ENCODE measurements at regions not wholly inside any gene's neighbourhood (a gene's known extent, or its start where the extent isn't known, plus 50 kb on each side); places are given as distances from the start of the nearest gene placed in this dataset.

GRCh38 chr5:62199792-62200716, 106.0 kb upstream of the KIF2A start:
- no peaks in the 10 kb centered on the region for H3K9me3 ChIP-seq
- no peak overlapping the region for H3K4me3 ChIP-seq (ENCODE audit: low read depth in 1 of 2, low read length in 1 of 2)
- no peaks in the 10 kb centered on the region for H3K36me3 ChIP-seq
- TF ChIP-seq CTCF (IDR thresholded peaks at IDR 0.05), result no peak
- H3K27ac ChIP-seq, result no peak overlapping the region
- H3K27me3 ChIP-seq, result no peaks in the 10 kb centered on the region
- H3K4me1 ChIP-seq (ENCODE audit: control insufficient read depth in 1 of 2, insufficient read depth in 1 of 2, low read depth in 1 of 2, low read length in 1 of 2), result no peaks in the 10 kb centered on the region

- H3K4me3 ChIP-seq (ENCODE audit: low read depth in 1 of 2, low read length in 1 of 2), result no peak overlapping the region
- H3K9me3 ChIP-seq, result no peaks in the 10 kb centered on the region
- no peaks in the 10 kb centered on the region for H3K36me3 ChIP-seq
- no peak overlapping the region for H3K27ac ChIP-seq
- no peak for TF ChIP-seq CTCF (IDR thresholded peaks at IDR 0.05)
- H3K4me1 ChIP-seq (ENCODE audit: control insufficient read depth in 1 of 2, insufficient read depth in 1 of 2, low read depth in 1 of 2, low read length in 1 of 2), result no peaks in the 10 kb centered on the region
- H3K27me3 ChIP-seq, result no peaks in the 10 kb centered on the region
Measured at GRCh38 chr5:62206150-62206829, 99.7 kb upstream of the KIF2A start.

DNA sequence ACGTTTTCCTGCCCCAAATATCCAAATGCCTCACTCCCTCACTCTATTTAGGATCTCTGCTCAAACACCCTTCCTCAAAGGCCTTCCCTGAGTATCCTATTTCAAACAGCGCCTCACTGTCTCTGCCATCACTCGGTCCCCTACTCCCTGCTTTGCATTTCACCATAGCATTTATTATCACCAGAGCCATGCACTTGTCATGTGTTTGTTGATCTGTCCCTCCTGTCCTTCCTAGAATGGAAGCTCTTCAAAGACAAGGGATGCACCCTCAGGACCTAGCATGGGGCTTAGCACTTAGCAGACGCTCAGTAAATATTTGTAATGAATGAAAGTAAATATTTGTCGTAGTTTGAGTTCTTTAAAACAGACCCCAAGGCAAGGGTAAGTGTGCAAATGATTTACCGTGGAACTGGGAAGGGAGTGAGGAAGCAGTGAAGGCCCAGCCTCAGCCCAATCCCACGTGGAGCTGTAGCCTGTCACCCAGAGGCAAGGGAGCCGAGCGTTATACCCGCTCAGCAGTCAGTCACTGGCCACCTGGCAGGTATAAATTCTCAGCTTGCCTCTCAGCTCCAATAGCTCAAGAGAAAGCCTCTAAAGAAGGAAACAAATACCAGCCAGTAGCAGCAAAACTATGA, 97.7 kb upstream of the KIF2A start:
- no peak overlapping the region for H3K27ac ChIP-seq
- H3K36me3 ChIP-seq, result no peaks in the 10 kb centered on the region
- no peak for TF ChIP-seq CTCF (IDR thresholded peaks at IDR 0.05)
- no peak overlapping the region for H3K4me3 ChIP-seq (ENCODE audit: low read depth in 1 of 2, low read length in 1 of 2)
- no peaks in the 10 kb centered on the region for H3K9me3 ChIP-seq
- no peaks in the 10 kb centered on the region for H3K27me3 ChIP-seq
- no peaks in the 10 kb centered on the region for H3K4me1 ChIP-seq (ENCODE audit: control insufficient read depth in 1 of 2, insufficient read depth in 1 of 2, low read depth in 1 of 2, low read length in 1 of 2)

DNA sequence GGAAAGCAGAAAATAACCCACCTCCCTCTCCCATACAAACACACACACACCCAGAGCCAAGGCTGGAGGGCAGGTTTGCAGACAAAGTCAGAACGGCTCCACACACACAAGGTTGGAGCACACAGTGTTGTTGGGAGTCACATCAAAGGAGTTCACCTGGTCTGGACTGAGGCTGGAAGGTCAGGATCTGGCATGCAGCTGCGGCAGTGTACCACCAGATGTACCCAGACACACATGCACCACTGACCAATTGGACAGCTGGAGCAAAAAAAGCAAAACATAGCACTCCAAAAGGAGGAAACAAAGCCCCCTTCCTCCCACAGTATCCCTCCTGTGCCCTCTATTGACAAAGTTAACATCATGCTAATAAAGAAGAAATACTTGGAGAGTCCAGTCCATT, 94.6 kb upstream of the KIF2A start:
- Histone ChIP-seq H3K9me3 (no peaks in the 10 kb centered on the region), H3K4me3 (ENCODE audit: low read depth in 1 of 2, low read length in 1 of 2) (no peak overlapping the region), H3K27me3 (no peaks in the 10 kb centered on the region), H3K36me3 (no peaks in the 10 kb centered on the region), H3K4me1 (ENCODE audit: control insufficient read depth in 1 of 2, insufficient read depth in 1 of 2, low read depth in 1 of 2, low read length in 1 of 2) (no peaks in the 10 kb centered on the region), H3K27ac (no peak overlapping the region)
- no peak for TF ChIP-seq CTCF (IDR thresholded peaks at IDR 0.05)

DNA sequence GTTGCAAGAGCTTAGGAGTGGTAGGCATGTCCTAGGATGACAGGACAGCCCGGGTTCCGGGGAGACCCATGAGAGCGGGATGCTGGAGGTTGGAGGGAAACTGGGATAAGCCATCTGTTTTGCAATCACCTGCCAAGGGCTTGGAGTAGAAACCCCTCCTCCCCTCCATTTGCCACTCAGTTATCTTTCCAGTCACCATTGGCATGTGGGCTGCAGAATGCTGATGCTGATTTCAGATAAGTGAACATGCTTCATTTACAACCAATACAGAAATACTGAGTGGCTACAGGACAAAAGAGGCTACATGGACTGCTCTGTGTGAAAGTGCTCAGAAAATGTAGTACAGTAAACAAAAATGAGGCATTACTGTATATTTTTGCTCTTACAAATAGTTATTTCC, 93.4 kb upstream of the KIF2A start:
- TF ChIP-seq CTCF (IDR thresholded peaks at IDR 0.05), result no peak
- Histone ChIP-seq H3K27ac (no peak overlapping the region), H3K4me1 (ENCODE audit: control insufficient read depth in 1 of 2, insufficient read depth in 1 of 2, low read depth in 1 of 2, low read length in 1 of 2) (no peaks in the 10 kb centered on the region), H3K36me3 (no peaks in the 10 kb centered on the region), H3K9me3 (no peaks in the 10 kb centered on the region), H3K4me3 (ENCODE audit: low read depth in 1 of 2, low read length in 1 of 2) (no peak overlapping the region), H3K27me3 (no peaks in the 10 kb centered on the region)

Measured in neutrophil (primary cell).